GM10266 (cell line): ENCODE measurements at regions not wholly inside any gene's neighbourhood (a gene's known extent, or its start where the extent isn't known, plus 50 kb on each side); places are given as distances from the start of the nearest gene placed in this dataset.

Experiments used
- DNase-seq: peaks from one replicate; pipeline ENCODE4 v3.0.0; 2012; ENCODE audit errors: extremely low spot score
- CTCF ChIP-seq: IDR thresholded peaks from 2 replicates; pipeline ENCODE4 v1.5.1; 2012; ENCODE audit warnings: mild to moderate bottlenecking, low read depth; ENCODE audit not compliant: control insufficient read depth, insufficient read depth; ENCODE audit errors: missing control alignments

- no peak for DNase-seq
- no peak for TF ChIP-seq CTCF
Measured at GRCh38 chr2:2912293-2912692, 465.3 kb downstream of the EIPR1 start.

- TF ChIP-seq CTCF = no peak
- DNase-seq = no peak
Measured at GRCh38 chr2:2910259-2910658, 467.4 kb downstream of the EIPR1 start.

GRCh38 chr2:2909086-2910035 lies 468.3 kb downstream of the EIPR1 start:
- no peak for DNase-seq
- no peak for TF ChIP-seq CTCF

- TF ChIP-seq CTCF = no peak
- DNase-seq = no peak
Measured at GRCh38 chr2:2906091-2906490, 471.5 kb downstream of the EIPR1 start.

GRCh38 chr2:2904721-2905350 lies 472.8 kb downstream of the EIPR1 start:
- DNase-seq = no peak
- no peak for TF ChIP-seq CTCF

- TF ChIP-seq CTCF = no peak
- no peak for DNase-seq
Measured at GRCh38 chr2:2902547-2903281, 474.9 kb downstream of the EIPR1 start.
